Liver (tissue), 8 donors: ENCODE measurements at regions not wholly inside any gene's neighbourhood (a gene's known extent, or its start where the extent isn't known, plus 50 kb on each side); places are given as distances from the start of the nearest gene placed in this dataset.

ENCODE experiments used
- DNase-seq: peaks from one replicate; pipeline ENCODE4 v3.0.0-alpha.2; 2017; ENCODE audit warnings: low spot score
- H3K27ac ChIP-seq, 2 donors: one replicate each; pipeline ENCODE4 v1.7.0; 2013; ENCODE audit warnings: inconsistent platforms in 2 of 2, low read length in 2 of 2, control low read depth in 1 of 2, low read depth in 1 of 2, mild to moderate bottlenecking in 1 of 2
- H3K27me3 ChIP-seq, 4 donors: one replicate each; pipeline versions ENCODE4 v1.6.1 to v1.7.0; 2013; ENCODE audit warnings: low read length in 3 of 4, inconsistent platforms in 1 of 4, mild to moderate bottlenecking in 1 of 4, moderate library complexity in 1 of 4; ENCODE audit not compliant: control insufficient read depth in 4 of 4, insufficient read depth in 4 of 4
- H3K36me3 ChIP-seq, 4 donors: one replicate each; pipeline versions ENCODE4 v1.6.1 to v1.7.0; 2013; ENCODE audit warnings: low read length in 3 of 4, mild to moderate bottlenecking in 3 of 4, low read depth in 1 of 4, moderate library complexity in 1 of 4; ENCODE audit not compliant: control insufficient read depth in 4 of 4, insufficient read depth in 3 of 4
- H3K4me1 ChIP-seq, 4 donors: one replicate each; pipeline versions ENCODE4 v1.6.1 to v1.7.0; 2013; ENCODE audit warnings: low read length in 3 of 4, mild to moderate bottlenecking in 3 of 4, moderate library complexity in 1 of 4; ENCODE audit not compliant: control insufficient read depth in 4 of 4, insufficient read depth in 4 of 4
- H3K4me3 ChIP-seq, 3 donors: one replicate each; pipeline versions ENCODE4 v1.6.1 to v1.7.0; 2013; ENCODE audit warnings: low read length in 3 of 3, control low read depth in 1 of 3, low read depth in 1 of 3, mild to moderate bottlenecking in 1 of 3
- H3K9ac ChIP-seq, 2 donors: one replicate each; pipeline ENCODE4 v1.7.0; 2013; ENCODE audit warnings: low read length in 2 of 2, mild to moderate bottlenecking in 2 of 2, moderate library complexity in 2 of 2, control low read depth in 1 of 2, low read depth in 1 of 2
- H3K9me3 ChIP-seq, 4 donors: one replicate each; pipeline versions ENCODE4 v1.6.1 to v1.7.0; 2013; ENCODE audit warnings: low read length in 3 of 4; ENCODE audit not compliant: control insufficient read depth in 4 of 4
- ATF3 ChIP-seq: IDR thresholded peaks from 2 replicates; pipeline ENCODE4 v1.6.1; 2016; ENCODE audit warnings: antibody characterized with exemption
- CTCF ChIP-seq: fragments of 150-350 bp; IDR thresholded peaks from 2 replicates; pipeline ENCODE4 v1.5.1; 2017; ENCODE audit warnings: improper control_type of control experiment, low read depth, low read length; ENCODE audit not compliant: missing input control
- FOXA1 ChIP-seq: IDR thresholded peaks from 2 replicates; pipeline ENCODE4 v1.6.1; 2016; ENCODE audit warnings: antibody characterized with exemption
- FOXA2 ChIP-seq: IDR thresholded peaks from 2 replicates; pipeline ENCODE4 v1.6.1; 2016; ENCODE audit warnings: antibody characterized with exemption
- GABPA ChIP-seq, 2 donors: IDR thresholded peaks in 1 of 2; conservative IDR thresholded peaks in 1 of 2; 2 replicates each; pipeline ENCODE4 v1.6.1; 2016; ENCODE audit warnings: antibody characterized with exemption in 2 of 2, mild to moderate bottlenecking in 1 of 2, moderate library complexity in 1 of 2
- HNF4A ChIP-seq, 2 donors: conservative IDR thresholded peaks; 2 replicates each; pipeline ENCODE4 v1.6.1; 2016; ENCODE audit warnings: antibody characterized with exemption in 2 of 2, mild to moderate bottlenecking in 2 of 2
- HNF4G ChIP-seq: IDR thresholded peaks from 2 replicates; pipeline ENCODE4 v1.6.1; 2016; ENCODE audit warnings: antibody characterized with exemption
- JUND ChIP-seq, 2 donors: IDR thresholded peaks; 2 replicates each; pipeline ENCODE4 v1.6.1; 2016; ENCODE audit warnings: antibody characterized with exemption in 2 of 2
- NR2F2 ChIP-seq: IDR thresholded peaks from 2 replicates; pipeline ENCODE4 v1.6.1; 2016; ENCODE audit warnings: antibody characterized with exemption
- RAD21 ChIP-seq, 2 donors: IDR thresholded peaks; 2 replicates each; pipeline ENCODE4 v1.6.1; 2016; ENCODE audit warnings: antibody characterized with exemption in 2 of 2, mild to moderate bottlenecking in 2 of 2
- RXRA ChIP-seq, 2 donors: IDR thresholded peaks; 2 replicates each; pipeline ENCODE4 v1.6.1; 2017 to 2018; ENCODE audit warnings: antibody characterized with exemption in 2 of 2, mild to moderate bottlenecking in 1 of 2
- SP1 ChIP-seq: IDR thresholded peaks from 2 replicates; pipeline ENCODE4 v1.6.1; 2018; ENCODE audit warnings: antibody characterized with exemption, mild to moderate bottlenecking
- TAF1 ChIP-seq: conservative IDR thresholded peaks from 2 replicates; pipeline ENCODE4 v1.6.1; 2016; ENCODE audit warnings: antibody characterized with exemption, mild to moderate bottlenecking
- YY1 ChIP-seq: IDR thresholded peaks from 2 replicates; pipeline ENCODE4 v1.6.1; 2016; ENCODE audit warnings: antibody characterized with exemption, mild to moderate bottlenecking
- ZBTB33 ChIP-seq: IDR thresholded peaks from 2 replicates; pipeline ENCODE4 v1.6.1; 2016; ENCODE audit warnings: antibody characterized with exemption
- WGBS: extraction: QIAGEN DNeasy Blood & Tissue Kit; methylation state at CpG from one replicate; pipeline ENCODE4 v1.1.7; 2013; 5-methylcytosine and 5-hydroxymethylcytosine counted together
- TF ChIP-seq, protein P1 (sequence below): IDR thresholded peaks from 2 replicates; pipeline ENCODE4 v1.6.1; 2016; ENCODE audit warnings: antibody characterized with exemption
- donor health status: healthy.
- donor health status: healthy.
- donor health status: healthy.
- donor health status: healthy.
- donor health status: healthy.

DNA sequence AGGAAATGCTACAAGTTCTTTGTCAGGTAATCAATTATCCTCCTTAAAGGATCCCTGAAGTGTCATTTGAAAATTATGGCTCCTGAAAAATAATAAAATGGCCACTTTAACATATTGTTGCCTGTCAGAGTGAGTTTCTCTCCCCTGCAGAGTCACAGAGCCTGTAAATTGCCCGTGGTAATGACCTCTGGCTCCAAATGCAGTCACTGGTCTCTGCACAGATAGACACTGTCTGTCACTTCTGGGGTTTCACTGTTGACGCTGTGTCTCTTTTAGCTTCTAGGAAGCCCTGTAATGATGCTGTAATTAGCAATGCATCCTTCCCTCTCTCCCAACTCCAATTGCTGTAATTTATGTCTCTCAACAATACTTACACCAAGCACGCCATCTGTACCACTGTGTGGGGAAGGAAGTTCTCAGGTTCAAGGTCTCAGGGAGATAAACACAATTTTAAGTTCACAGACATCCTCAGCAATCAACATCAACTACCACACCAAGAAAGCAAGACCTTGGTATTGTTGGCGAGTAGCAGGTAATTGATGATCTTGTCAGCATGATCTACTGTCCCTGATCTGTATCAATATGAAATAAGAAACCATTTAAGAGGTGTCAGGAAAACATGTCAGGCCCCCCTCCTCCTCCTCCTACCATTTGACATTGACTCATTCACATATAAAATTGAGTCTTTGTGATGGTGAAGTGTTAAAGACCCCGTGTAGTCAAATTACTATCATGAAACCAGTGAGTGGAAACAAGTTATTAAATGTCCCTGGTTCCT lies 91.2 kb upstream of the SULF2 start:
- H3K36me3 ChIP-seq: no peaks in the 10 kb centered on the region
- no peak for TF ChIP-seq ZBTB33
- peak; percentile 46 for TF ChIP-seq NR2F2
- no peaks in the 10 kb centered on the region for H3K4me1 ChIP-seq
- no peak overlapping the region for H3K4me3 ChIP-seq
- WGBS: 52% methylated on average over 5 of the region's 5 CpGs
- DNase-seq: no peak
- H3K27me3 ChIP-seq: peaks cover 0 to 3% (median 0%) of the 10 kb centered on the region in 4 donors
- H3K9me3 ChIP-seq: no peaks in the 10 kb centered on the region
- H3K9ac ChIP-seq: no peak overlapping the region
- H3K27ac ChIP-seq: no peak overlapping the region

- WGBS: 65% methylated on average over 13 of the region's 13 CpGs
- Histone ChIP-seq H3K9me3 (no peaks in the 10 kb centered on the region), H3K4me1 (no peaks in the 10 kb centered on the region), H3K27me3 (peaks cover 0 to 3% (median 0%) of the 10 kb centered on the region in 4 donors), H3K4me3 (no peak overlapping the region), H3K27ac (no peak overlapping the region), H3K36me3 (no peaks in the 10 kb centered on the region), H3K9ac (no peak overlapping the region)
- DNase-seq: no peak
- TF ChIP-seq FOXA1: no peak
- TF ChIP-seq RXRA (IDR thresholded peaks at IDR 0.05): no peak
- TF ChIP-seq, protein P1, sequence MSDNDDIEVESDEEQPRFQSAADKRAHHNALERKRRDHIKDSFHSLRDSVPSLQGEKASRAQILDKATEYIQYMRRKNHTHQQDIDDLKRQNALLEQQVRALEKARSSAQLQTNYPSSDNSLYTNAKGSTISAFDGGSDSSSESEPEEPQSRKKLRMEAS: no peak
- no peak for TF ChIP-seq NR2F2
- no peak for TF ChIP-seq JUND (IDR thresholded peaks at IDR 0.05)
- no peak for TF ChIP-seq YY1
- no peak for TF ChIP-seq FOXA2
- TF ChIP-seq ATF3: no peak
- TF ChIP-seq GABPA (IDR thresholded peaks at IDR 0.05 in 1 of 2, conservative IDR thresholded peaks at IDR 0.05 in 1 of 2): no peak
- no peak for TF ChIP-seq CTCF
- no peak for TF ChIP-seq TAF1
- TF ChIP-seq RAD21 (IDR thresholded peaks at IDR 0.05): no peak
- no peak for TF ChIP-seq HNF4A (conservative IDR thresholded peaks at IDR 0.05)
- TF ChIP-seq SP1: no peak
- TF ChIP-seq ZBTB33: no peak
- no peak for TF ChIP-seq HNF4G
Observed at GRCh38 chr20:47875297-47876025, 90.2 kb upstream of the SULF2 start.
